GM10248 (cell line): ENCODE measurements at regions not wholly inside any gene's neighbourhood (a gene's known extent, or its start where the extent isn't known, plus 50 kb on each side); places are given as distances from the start of the nearest gene placed in this dataset.

Experiments
- CTCF ChIA-PET: fragments of 300-600 bp; sonication (Branson Sonifier 250); formaldehyde crosslinking; extraction: SDS; loops from one replicate; lab custom pipeline; 2021; ENCODE audit warnings: antibody characterized with exemption; lab: Yijun Ruan, JAX
- POLR2A ChIA-PET: fragments of 350-650 bp; sonication (Branson Sonifier 250); formaldehyde crosslinking; extraction: SDS; loops from one replicate; lab custom pipeline; 2020; ENCODE audit warnings: antibody characterized with exemption; lab: Yijun Ruan, JAX
- DNase-seq: peaks from one replicate; pipeline ENCODE4 v3.0.0; 2012; ENCODE audit errors: extremely low spot score
- TF ChIP-seq, protein P1 (sequence below): IDR thresholded peaks from 2 replicates; pipeline ENCODE4 v1.5.1; 2012; ENCODE audit warnings: mild to moderate bottlenecking, low read depth; ENCODE audit errors: extremely low read depth, missing control alignments, control extremely low read depth

DNA sequence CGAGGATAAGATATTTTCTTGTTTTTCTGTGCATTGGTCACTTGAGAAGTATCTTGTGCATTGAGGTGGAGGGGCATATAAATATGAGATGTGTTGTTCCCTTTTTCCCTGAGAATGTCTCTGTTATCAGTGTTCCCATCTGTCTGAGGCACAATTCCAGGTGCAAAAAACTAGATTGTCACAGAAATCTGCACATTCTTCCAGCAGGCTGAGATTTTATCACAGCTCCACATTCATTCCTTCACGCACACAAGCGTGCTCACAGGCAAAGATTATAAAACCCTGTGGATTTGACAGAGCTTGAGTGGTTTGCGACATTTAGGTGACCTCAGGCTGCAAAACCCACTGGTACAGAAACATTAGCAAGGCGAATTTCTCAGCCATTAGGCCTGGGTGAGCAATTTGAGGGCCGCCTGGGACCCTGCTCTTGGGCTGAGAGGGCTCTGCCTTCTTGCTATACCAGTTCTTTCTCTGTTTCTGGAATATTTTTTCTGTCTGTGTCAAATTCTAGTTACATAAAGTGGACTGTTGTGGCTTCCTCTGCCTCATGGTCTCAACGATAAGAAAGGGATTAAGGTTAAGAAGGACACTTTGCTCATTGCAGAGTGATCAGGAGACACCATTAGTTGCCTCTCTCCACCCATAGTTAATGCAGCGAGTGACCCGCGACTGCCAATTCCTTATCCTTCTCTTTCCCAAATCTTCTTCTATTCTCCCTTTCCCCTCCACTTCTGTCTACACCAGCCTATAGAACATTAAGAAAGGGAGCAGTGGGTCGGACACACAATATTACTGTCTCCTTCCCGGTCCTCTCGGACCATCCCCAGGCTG lies 86.7 kb upstream of the C1QTNF7 start:
- ChIA-PET CTCF (no interaction called here), POLR2A (no interaction called here)
- DNase-seq = no peak
- TF ChIP-seq, protein P1, sequence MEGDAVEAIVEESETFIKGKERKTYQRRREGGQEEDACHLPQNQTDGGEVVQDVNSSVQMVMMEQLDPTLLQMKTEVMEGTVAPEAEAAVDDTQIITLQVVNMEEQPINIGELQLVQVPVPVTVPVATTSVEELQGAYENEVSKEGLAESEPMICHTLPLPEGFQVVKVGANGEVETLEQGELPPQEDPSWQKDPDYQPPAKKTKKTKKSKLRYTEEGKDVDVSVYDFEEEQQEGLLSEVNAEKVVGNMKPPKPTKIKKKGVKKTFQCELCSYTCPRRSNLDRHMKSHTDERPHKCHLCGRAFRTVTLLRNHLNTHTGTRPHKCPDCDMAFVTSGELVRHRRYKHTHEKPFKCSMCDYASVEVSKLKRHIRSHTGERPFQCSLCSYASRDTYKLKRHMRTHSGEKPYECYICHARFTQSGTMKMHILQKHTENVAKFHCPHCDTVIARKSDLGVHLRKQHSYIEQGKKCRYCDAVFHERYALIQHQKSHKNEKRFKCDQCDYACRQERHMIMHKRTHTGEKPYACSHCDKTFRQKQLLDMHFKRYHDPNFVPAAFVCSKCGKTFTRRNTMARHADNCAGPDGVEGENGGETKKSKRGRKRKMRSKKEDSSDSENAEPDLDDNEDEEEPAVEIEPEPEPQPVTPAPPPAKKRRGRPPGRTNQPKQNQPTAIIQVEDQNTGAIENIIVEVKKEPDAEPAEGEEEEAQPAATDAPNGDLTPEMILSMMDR = no peak

- POLR2A ChIA-PET = no interaction called here
- TF ChIP-seq, protein P1 = no peak
- CTCF ChIA-PET = no interaction called here
- DNase-seq = no peak
These were observed 86.0 kb upstream of the C1QTNF7 start for GRCh38 chr4:15341733-15342300.

DNA sequence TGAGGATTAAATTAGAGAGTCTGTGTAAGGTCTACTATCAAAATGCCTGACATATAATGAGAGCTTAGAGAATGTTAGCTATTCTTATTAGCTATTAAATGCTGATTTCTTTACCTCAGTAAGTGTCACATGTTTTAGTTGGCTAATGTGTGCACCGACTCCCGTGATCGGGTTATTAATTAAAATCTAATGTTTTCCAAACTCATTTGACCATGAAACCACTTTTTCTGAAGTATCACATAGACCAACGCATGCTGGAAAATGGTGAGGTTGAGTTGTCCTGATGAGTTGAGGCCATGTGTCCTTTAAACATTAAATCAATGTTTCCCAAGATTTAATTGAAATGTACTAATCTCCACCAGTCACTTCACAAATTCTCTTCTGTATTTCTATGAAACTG lies 84.8 kb upstream of the C1QTNF7 start:
- ChIA-PET POLR2A (no interaction called here), CTCF (no interaction called here)
- no peak for DNase-seq
- TF ChIP-seq, protein P1 = no peak

GRCh38 chr4:15343581-15343980 lies 84.3 kb upstream of the C1QTNF7 start:
- DNase-seq = no peak
- ChIA-PET POLR2A (no interaction called here), CTCF (no interaction called here)
- TF ChIP-seq, protein P1 = no peak

DNA sequence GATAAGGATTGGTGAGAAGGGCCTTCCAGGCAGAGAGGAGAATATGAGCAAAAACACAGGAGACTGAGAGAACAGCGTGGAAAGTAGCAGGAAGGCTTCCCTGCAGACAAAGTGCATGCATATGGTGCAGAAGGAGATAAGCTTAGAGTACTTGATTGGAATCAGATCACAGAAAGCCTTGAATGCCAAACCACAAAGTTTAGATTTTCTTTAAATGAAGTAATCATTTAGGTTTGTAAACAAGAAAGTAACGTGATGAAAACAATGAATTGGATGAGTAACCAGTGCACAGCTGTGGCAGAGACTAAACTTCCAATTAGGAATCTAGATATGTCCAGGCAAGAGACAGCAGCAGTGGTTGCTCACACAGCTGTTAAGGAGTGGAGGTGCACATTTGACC lies 83.8 kb upstream of the C1QTNF7 start:
- CTCF ChIA-PET = no interaction called here
- TF ChIP-seq, protein P1 = no peak
- DNase-seq = no peak
- POLR2A ChIA-PET = no interaction called here

- POLR2A ChIA-PET = no interaction called here
- CTCF ChIA-PET = no interaction called here
- no peak for DNase-seq
- TF ChIP-seq, protein P1 = no peak
These were observed 82.7 kb upstream of the C1QTNF7 start for GRCh38 chr4:15345134-15345533.
